Natural killer cell (primary cell): ENCODE measurements at regions not wholly inside any gene's neighbourhood (a gene's known extent, or its start where the extent isn't known, plus 50 kb on each side); places are given as distances from the start of the nearest gene placed in this dataset.

Source experiments
- ATAC-seq, 3 donors: fragments of 150-1000 bp in 2 of 3; fragments of 200-7000 bp in 1 of 3; cut with Tn5 transposase; 1 replicate in 1 of 3; 2 replicates in 2 of 3; pipeline ENCODE4 v1.10.0; 2021; ENCODE audit warnings: mild to moderate bottlenecking in 2 of 3, moderate library complexity in 2 of 3
- DNase-seq, 2 donors: peaks; one replicate each; pipeline versions ENCODE4 v3.0.0 to v3.0.0-alpha.2; 2013 to 2021; ENCODE audit warnings: mixed read lengths in 1 of 2
- H3K27ac ChIP-seq: one replicate; pipeline ENCODE4 v1.5.1; 2013; ENCODE audit warnings: mild to moderate bottlenecking, low read length
- H3K27me3 ChIP-seq: one replicate; pipeline ENCODE4 v1.6.1; 2013; ENCODE audit warnings: low read length; ENCODE audit not compliant: control insufficient read depth, insufficient read depth
- H3K36me3 ChIP-seq: one replicate; pipeline ENCODE4 v1.6.1; 2013; ENCODE audit warnings: low read length; ENCODE audit not compliant: control insufficient read depth, insufficient read depth
- H3K4me1 ChIP-seq: one replicate; pipeline ENCODE4 v1.6.1; 2013; ENCODE audit warnings: low read length; ENCODE audit not compliant: control insufficient read depth, insufficient read depth
- H3K4me3 ChIP-seq: one replicate; pipeline ENCODE4 v1.5.1; 2013; ENCODE audit warnings: low read length
- H3K9me3 ChIP-seq: one replicate; pipeline ENCODE4 v1.6.1; 2013; ENCODE audit warnings: low read length; ENCODE audit not compliant: control insufficient read depth, insufficient read depth
- H3K27ac Mint-ChIP-seq, 2 donors: one replicate each; pipeline ENCODE4 v1.8.0; 2022; ENCODE audit warnings: mild to moderate bottlenecking in 2 of 2, mixed read lengths in 2 of 2, moderate library complexity in 1 of 2
- H3K27me3 Mint-ChIP-seq, 2 donors: one replicate each; pipeline ENCODE4 v1.8.0; 2022; ENCODE audit warnings: low read depth in 2 of 2, mixed read lengths in 2 of 2
- H3K36me3 Mint-ChIP-seq: one replicate; pipeline ENCODE4 v1.8.0; 2022; ENCODE audit warnings: mixed read lengths
- H3K4me1 Mint-ChIP-seq, 2 donors: one replicate each; pipeline ENCODE4 v1.8.0; 2022; ENCODE audit warnings: mixed read lengths in 2 of 2
- H3K4me3 Mint-ChIP-seq: one replicate; pipeline ENCODE4 v1.8.0; 2022; ENCODE audit warnings: mild to moderate bottlenecking, moderate library complexity, mixed read lengths
- H3K9me3 Mint-ChIP-seq, 2 donors: one replicate each; pipeline ENCODE4 v1.8.0; 2022; ENCODE audit warnings: mixed read lengths in 2 of 2
- CTCF ChIP-seq: fragments of 200-600 bp; IDR thresholded peaks from one replicate; pipeline ENCODE4 v1.8.0; 2022; ENCODE audit warnings: antibody characterized with exemption
- WGBS: methylation state at CpG from one replicate; pipeline ENCODE4 v1.1.7; 2013; ENCODE audit warnings: missing lambda C conversion rate; ENCODE audit not compliant: insufficient coverage; 5-methylcytosine and 5-hydroxymethylcytosine counted together
- intact Hi-C: fragments of 100-400 bp; cut with micrococcal nuclease; formaldehyde crosslinking; loops from one replicate; pipeline ENCODE4 v1.14.2; 2022

- H3K27ac ChIP-seq: no peak overlapping the region
- Mint-ChIP-seq H3K36me3 (peaks cover 14% of the 10 kb centered on the region), H3K4me1 (no peaks in the 10 kb centered on the region), H3K27ac (no peak overlapping the region), H3K27me3 (no peaks in the 10 kb centered on the region), H3K4me3 (no peak overlapping the region), H3K9me3 (peaks cover 9 to 35% of the 10 kb centered on the region in 2 donors)
- H3K4me1 ChIP-seq: no peaks in the 10 kb centered on the region
- ATAC-seq (no peak), DNase-seq (no peak)
- no peak overlapping the region for H3K4me3 ChIP-seq
- H3K36me3 ChIP-seq: no peaks in the 10 kb centered on the region
- H3K27me3 ChIP-seq: no peaks in the 10 kb centered on the region
- intact Hi-C loops: no loop called here
- H3K9me3 ChIP-seq: peaks cover 3% of the 10 kb centered on the region
- no peak for TF ChIP-seq CTCF
- 72% methylated on average over 2 of the region's 3 CpGs for WGBS
These were observed 840.1 kb downstream of the JRKL start for GRCh38 chr11:97229936-97230335.

GRCh38 chr11:97231231-97231630 is 841.4 kb downstream of the JRKL start:
- ATAC-seq (no peak), DNase-seq (no peak)
- TF ChIP-seq CTCF: no peak
- no peak overlapping the region for H3K27ac Mint-ChIP-seq
- Histone ChIP-seq H3K4me1 (no peaks in the 10 kb centered on the region), H3K27ac (no peak overlapping the region), H3K36me3 (no peaks in the 10 kb centered on the region), H3K9me3 (peaks cover 3% of the 10 kb centered on the region), H3K27me3 (no peaks in the 10 kb centered on the region), H3K4me3 (no peak overlapping the region)
- H3K36me3 Mint-ChIP-seq: peaks cover 14% of the 10 kb centered on the region
- intact Hi-C loops: no loop called here
- H3K4me3 Mint-ChIP-seq: no peak overlapping the region
- peaks cover 9 to 34% of the 10 kb centered on the region in 2 donors for H3K9me3 Mint-ChIP-seq
- no peaks in the 10 kb centered on the region for H3K4me1 Mint-ChIP-seq
- no peaks in the 10 kb centered on the region for H3K27me3 Mint-ChIP-seq

GRCh38 chr11:97234016-97234415 is 844.2 kb downstream of the JRKL start:
- no peak overlapping the region for H3K27ac ChIP-seq
- no peak for ATAC-seq
- no peaks in the 10 kb centered on the region for H3K27me3 ChIP-seq
- no peak for TF ChIP-seq CTCF
- DNase-seq: no peak
- H3K4me1 ChIP-seq: no peaks in the 10 kb centered on the region
- intact Hi-C loops: no loop called here
- H3K36me3 ChIP-seq: no peaks in the 10 kb centered on the region
- no peaks in the 10 kb centered on the region for H3K4me1 Mint-ChIP-seq
- no peak overlapping the region for H3K4me3 Mint-ChIP-seq
- H3K36me3 Mint-ChIP-seq: peaks cover 7% of the 10 kb centered on the region
- peaks cover 5 to 27% of the 10 kb centered on the region in 2 donors for H3K9me3 Mint-ChIP-seq
- WGBS: no CpG with 5 or more reads among the region's 3 CpGs
- no peak overlapping the region for H3K27ac Mint-ChIP-seq
- H3K27me3 Mint-ChIP-seq: no peaks in the 10 kb centered on the region
- no peak overlapping the region for H3K4me3 ChIP-seq
- peaks cover 3% of the 10 kb centered on the region for H3K9me3 ChIP-seq

GRCh38 chr11:97237151-97237550 is 847.3 kb downstream of the JRKL start:
- Mint-ChIP-seq H3K36me3 (no peaks in the 10 kb centered on the region), H3K4me1 (no peaks in the 10 kb centered on the region), H3K27me3 (no peaks in the 10 kb centered on the region), H3K9me3 (peaks cover 11 to 15% of the 10 kb centered on the region in 2 donors), H3K4me3 (no peak overlapping the region), H3K27ac (no peak overlapping the region)
- Histone ChIP-seq H3K9me3 (no peaks in the 10 kb centered on the region), H3K4me3 (no peak overlapping the region), H3K36me3 (no peaks in the 10 kb centered on the region), H3K27ac (no peak overlapping the region), H3K4me1 (no peaks in the 10 kb centered on the region), H3K27me3 (no peaks in the 10 kb centered on the region)
- no peak for TF ChIP-seq CTCF
- intact Hi-C loops: no loop called here
- no CpG with 5 or more reads among the region's 2 CpGs for WGBS
- no peak for ATAC-seq
- no peak for DNase-seq
